AG08395 (cell line): ENCODE measurements at regions not wholly inside any gene's neighbourhood (a gene's known extent, or its start where the extent isn't known, plus 50 kb on each side); places are given as distances from the start of the nearest gene placed in this dataset.
"Not testable (repeated sequence)": the region's sequence is repeated elsewhere in the genome, so short reads cannot be mapped to it uniquely, and the experiment has no call there.

Source experiments
- DNase-seq: peaks from one replicate; pipeline ENCODE4 v3.0.0; 2012; ENCODE audit warnings: mixed read lengths, low spot score

DNA sequence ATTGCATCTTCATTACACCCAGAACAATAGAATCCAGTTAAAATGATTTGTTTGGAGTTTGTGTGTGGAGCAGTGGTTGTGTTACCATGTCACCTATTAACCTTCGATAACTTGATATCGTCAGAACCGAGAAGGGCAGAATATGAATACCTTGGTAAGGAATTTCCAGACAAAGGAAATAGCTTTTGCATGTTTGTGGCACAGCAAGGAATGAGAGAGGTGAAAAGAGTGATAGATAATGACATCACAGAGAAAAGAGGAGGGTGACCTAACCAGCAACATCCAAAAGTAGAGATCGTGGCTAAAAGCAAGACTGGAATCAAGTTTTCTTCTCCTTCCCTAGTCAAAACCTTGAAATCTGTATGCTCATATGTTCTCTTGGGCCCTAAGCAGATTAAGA lies 244.6 kb upstream of the NEGR1 start:
- DNase-seq: no peak

DNA sequence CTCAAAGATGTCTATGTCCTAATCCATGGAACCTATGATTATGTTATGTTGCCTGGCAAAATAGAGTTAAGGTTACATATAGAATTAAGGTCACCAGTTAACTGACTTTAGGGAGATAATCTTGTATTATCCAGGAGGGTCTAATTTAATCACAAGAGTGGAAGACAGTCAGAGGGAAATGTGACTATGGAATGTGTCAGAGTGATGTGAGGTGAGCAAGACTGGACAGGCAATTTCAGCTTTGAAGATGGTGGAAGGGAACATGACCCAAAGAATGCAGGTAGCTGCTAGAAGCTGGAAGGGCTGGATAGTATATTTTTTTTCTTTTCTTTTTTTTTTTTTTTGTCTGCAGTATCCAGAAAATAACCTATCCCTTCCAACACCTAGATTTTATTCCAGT lies 241.7 kb upstream of the NEGR1 start:
- DNase-seq: no peak

DNA sequence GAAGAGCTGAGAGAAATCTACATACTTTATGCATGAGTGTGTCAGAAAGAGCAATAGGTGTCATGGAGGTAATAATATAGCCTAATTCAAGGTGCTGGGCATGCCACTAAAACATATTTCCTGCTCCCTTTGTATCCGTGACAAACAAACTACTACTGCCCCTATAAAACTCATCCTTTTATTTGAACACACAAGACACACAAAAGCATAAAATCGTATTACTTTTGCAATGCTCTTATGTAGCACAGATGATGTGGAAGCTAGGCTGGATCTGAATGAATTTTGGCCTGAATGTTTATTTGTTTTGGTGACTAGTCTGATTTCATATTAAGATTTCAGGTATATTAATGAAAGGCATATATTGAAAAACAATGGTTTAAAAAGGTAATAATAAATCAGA lies 239.3 kb upstream of the NEGR1 start:
- no peak for DNase-seq

DNA sequence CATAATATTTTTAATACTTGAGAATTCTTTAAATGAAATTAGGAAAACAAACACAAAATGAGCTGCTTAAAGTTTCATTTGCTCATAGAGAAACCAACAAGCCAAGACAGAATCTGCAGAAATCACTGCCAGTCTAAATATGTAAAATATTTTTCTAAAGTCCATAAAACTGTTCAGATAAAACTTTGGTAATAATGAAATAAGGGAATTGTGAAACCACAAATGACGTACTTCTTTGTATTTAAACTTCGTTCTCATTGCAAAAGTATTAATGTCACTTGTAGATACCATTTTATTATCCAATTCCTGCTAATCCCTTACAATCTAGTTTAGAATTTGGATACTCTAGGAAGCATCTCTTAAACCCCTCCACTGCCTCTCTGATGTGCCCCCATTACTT lies 234.5 kb upstream of the NEGR1 start:
- DNase-seq: no peak

DNA sequence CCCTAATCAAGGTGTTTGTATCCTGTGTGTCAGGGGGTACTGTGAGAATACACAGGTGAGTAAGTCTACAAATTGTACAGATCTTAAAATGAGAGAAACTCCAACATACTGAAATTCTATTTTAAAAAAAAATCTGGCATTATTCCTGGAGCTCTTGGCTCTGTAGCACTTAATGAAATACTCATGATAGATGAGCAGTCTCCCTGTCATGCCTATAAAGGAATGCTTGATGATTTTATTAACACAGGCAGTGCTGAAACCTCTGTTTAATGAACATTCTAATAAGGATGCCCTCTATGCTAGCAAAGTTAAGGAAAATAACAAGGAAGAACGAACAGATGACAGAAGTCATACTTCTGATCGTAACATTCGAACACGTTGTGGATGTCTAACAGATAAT lies 233.9 kb upstream of the NEGR1 start:
- DNase-seq: no peak

DNA sequence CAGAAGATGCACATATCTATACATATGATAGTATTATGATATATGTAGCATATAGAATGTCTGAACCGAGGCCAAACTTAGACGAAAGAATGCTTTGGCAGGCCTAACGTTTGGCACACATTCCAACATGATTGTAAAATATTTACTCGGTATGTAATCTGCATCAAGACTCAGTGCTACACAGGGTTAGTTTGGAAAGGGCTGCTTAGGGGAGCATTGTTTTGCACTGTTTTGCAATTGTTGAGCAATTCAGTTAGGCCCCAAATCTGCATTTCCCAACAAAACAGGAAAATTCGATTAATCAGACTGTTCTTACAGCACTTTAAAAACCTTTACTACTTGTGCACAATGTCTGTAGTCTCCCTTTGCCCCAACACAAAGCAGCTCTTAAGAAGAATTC lies 216.0 kb upstream of the NEGR1 start:
- no peak for DNase-seq

DNA sequence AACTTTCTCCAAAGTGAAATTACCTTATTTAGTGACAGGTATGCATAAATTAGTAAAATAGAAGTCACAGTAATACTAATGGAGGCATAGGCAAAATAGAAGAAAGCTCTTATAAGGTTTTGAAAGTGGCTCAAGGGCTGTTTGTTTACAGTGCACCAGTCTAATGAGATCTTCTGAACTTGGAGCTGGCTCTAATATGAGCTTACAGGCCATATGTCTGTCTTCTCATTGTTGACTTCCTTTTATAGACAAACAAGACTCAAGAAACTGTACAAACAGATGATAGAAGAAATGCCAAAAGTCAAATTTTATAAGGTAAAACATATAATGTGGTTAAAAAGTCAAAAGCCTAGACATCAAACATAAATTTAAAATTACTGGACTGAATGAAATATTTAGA lies 207.5 kb upstream of the NEGR1 start:
- DNase-seq: no peak

DNA sequence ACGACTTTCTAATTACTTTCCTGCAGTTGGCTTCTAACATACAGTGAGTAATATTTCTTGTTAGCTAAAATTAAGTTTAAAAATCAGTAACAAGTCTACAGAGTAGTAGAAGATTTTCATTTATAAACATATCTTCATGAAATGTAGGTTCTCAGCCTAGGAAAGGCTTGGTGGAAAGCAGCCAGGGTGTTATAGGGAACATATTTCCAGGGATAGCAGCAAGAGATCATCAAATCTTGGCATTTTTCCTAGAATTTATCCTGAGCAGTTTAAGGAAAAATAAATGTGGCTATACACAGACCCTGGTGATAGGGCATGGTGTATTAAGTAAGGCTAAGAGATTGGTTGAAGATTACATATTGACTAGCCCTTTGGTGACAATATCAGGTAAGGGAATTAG lies 203.5 kb upstream of the NEGR1 start:
- peak; percentile 2 for DNase-seq

DNA sequence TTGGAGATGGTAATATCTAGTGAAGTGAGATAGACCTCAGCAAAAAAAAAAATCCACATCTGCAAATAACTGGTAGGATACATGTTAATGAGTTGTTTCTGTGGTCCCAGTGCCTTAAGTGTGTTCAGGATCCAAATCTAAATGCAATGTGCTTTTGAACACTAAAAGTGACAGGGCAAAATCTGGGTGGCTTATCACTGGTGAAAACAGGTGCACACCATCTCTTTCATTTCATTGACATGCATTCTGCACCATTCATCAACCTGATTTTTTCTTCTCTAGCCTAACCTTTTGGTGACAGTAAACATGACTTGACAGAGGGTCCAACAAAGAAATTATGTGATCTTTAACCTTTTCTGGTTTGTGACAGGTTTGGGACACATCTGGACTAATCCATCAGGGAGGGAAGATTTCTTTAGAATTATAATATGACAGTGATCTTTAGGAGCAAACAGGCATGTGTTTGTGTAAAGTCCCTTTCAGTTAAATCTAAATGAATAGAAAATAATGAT lies 201.6 kb upstream of the NEGR1 start:
- DNase-seq: no peak

DNA sequence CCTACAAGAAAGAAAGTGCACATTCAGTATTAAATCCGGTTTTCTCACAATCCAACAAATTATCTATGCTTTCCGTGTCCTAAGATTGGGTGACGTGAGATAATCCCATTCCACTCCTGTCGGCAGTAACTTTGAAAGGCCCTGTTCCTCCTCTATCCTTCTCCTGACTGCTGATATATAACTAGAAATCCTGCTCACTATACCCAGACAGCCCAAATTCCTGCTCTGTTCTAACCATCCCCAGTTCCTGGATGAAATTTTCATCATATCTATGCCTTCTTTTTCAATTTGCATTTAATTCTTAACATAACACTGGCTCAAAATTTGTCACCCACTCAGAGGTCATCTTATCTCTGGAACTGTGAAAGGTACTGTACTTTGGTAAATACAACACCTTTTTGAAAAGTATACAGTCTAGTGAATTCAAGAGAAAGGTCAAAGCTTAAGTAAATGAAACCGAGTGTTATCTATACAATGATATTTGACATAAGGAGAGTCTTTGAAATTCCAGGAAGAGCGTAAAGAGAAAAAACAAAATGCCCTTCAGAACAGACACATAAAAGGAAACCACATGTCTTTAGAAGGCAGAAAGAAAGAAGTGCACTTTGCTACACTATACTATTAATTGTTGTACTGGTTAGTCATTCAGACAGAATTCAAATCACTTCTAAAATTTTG lies 200.5 kb upstream of the NEGR1 start:
- no peak for DNase-seq

DNA sequence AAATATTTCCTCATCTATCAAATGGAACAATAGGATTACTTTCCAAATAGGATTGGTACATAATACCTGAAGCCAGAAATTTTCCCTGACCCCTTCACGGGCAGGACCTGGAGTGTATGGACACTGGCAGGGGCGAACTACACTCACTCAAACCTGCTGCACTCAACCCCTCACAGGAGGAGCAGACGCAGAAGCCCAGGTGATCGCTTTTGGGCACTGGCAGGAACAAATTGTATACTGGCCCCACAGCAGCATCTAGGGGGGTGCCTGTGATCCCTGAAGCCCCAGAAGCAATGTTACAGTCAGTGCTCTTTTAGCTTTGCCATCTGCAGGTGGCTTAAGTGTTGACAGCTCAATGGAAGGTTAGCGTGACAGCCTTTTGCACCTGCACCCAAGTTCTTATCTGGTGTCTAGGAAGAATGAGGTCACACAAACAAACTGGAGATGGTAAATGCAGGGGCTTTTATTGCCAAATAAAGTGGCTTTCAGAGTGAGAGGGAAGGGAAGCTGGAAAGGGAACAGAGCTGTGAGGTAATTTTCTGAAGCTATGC lies 199.2 kb upstream of the NEGR1 start:
- no peak for DNase-seq

DNA sequence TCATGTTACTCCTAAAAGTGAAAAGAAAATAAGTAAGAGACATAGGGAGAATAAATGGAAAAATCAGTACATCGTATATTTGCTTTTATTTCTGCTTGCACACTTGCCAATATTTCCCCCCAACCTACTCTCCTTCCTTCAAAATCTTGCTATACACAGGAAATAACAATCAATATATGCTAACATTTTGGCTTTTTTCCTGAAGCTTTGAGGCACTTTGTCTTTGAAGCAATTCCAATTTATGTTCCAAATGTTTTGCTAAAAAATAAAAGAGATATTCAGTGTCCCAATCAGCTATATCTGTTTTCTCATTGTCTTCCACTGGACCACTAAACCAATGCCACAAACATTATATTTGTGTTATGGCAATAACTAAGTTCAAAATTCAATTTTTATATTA lies 184.0 kb upstream of the NEGR1 start:
- DNase-seq: no peak

DNA sequence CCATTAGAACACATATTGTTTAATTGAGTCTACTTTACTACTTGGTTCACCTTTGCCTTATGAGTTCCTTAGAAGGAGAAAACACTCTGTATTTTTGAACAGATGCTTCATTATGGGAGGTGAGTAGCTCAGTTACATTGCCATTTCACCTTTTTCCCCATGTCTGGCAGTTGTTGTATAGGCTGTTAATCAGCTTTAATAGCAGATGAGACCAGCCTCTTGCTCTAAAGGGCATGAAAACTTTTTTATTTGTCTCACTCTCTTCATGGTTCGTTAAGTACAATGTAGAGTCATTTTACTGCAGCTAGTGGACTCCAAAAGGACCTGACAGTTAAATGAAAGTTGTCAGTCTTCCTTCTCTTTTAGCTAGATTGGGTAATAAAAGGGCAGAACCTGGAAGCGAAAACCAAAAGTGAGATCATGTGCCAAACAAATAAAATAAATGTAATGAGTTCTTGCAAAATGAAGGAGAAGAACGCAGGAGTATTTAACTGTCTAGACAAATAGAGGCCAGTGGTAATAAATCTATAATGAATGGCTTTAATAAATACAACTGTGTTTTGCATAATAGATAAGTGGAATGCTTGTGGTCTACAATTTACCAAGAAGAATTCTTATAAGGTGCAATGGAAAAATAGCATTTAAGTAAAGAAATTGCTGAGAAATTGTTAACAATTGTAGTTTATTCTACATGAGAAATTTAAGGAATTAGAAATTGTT lies 180.0 kb upstream of the NEGR1 start:
- DNase-seq: no peak

DNA sequence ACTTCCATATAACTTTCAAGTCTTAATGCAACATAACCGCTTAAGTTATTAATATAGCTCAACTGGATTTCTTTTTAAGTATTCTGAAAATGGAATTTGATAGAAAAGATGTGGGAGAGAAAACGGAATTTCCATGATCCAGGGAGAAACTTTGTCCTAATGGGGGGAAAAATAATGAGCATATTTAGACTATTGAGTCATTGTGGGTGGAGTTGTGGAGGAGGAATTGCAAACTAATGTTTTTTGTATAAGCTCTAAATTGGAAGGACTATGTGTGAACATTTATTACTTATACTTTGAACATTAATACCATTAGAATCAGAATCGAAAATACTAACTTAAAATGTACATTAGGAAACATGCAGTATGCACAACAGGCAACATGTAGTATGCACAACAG lies 159.9 kb upstream of the NEGR1 start:
- DNase-seq: no peak

DNA sequence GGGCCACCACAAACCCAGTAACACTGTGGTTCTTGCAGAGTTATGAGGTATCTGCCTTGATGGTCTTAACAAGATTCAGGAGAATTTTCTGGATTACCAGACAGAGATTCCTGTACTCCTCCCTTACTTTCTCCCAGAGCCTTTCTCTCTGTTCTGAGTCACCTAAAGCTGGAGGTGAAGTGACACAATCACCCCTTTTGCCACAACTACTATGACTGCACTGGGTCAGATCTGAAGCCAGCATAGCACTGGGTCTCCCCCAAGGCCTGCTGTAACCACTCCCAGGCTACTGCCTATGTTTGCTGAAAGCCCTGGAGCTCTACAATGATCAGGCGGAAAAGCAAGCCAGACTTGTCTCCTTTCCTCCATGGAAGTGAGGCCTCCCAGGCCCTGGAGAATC lies 156.7 kb upstream of the NEGR1 start:
- DNase-seq: no peak

DNA sequence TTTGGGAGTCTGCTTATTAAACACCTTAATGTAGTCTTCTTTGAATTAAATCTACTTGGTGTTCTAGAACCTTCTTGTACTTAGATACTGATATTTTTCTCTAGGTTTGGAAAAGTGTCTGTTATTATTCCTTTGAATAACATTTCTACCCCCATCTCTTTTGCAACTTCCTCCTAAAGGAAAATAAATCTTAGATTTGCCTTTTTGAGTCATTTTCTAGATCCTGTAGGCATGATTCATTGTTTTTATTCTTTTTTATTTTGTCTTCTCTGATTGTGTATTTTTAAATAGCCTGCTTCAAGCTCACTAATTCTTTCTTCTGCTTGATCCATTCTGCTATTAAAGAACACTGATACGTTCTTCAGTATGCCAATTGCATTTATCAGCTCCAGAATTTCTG lies 155.9 kb upstream of the NEGR1 start:
- DNase-seq: no peak

DNA sequence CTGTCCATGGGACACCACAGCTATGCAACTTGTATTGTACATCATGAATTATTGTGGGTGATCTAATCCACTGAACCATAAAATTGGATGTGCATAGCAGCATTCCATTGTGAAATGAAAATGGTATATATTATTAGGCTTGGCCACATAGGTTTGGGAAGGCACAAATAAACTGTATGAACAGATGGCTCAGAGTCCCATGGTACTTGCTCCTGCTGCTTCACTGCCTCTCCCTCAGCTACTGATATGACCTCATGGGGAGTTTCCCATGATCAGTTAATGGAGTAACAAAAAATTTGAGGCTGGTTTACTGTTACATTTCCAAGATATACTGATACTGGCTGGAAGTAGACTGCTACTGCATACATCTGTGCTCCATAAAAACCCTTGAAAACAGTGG lies 152.7 kb upstream of the NEGR1 start:
- DNase-seq: no peak

DNA sequence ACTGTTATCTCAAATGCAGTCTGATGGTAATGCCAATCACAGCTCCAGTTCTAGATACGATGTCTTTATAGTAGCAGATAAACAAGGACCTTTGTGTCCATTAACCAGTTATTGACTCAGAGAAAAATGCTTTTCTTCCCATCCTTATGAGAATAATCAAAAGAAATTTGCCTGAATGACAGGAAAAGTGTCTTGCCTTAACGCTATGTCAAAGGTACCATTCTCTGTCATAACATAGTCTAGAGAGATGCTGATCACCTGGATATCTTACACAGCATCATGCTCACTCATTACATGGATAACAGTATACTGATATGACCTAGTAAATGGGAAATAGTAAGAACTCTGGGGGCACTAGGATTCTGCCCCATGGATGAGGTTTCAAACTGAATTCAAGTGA lies 151.7 kb upstream of the NEGR1 start:
- no peak for DNase-seq

DNA sequence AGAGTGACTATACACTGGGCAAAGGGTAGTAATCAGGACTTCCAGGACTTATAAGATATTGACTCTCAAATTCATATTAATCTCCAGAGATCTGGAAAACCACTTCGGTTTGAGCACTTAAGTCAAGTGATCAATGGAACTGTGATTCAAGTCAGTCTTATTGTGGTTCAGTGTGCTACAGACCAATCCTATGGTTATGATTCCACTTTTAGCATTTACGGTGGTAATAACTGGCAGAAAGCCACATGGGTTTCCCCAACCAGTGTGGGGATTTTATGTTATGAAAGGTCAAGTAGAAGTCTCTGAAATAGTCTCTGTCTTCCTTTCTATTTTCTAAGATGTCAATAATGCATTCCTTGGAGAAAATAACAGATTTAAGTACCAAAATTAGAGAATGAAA lies 151.3 kb upstream of the NEGR1 start:
- no peak for DNase-seq

DNA sequence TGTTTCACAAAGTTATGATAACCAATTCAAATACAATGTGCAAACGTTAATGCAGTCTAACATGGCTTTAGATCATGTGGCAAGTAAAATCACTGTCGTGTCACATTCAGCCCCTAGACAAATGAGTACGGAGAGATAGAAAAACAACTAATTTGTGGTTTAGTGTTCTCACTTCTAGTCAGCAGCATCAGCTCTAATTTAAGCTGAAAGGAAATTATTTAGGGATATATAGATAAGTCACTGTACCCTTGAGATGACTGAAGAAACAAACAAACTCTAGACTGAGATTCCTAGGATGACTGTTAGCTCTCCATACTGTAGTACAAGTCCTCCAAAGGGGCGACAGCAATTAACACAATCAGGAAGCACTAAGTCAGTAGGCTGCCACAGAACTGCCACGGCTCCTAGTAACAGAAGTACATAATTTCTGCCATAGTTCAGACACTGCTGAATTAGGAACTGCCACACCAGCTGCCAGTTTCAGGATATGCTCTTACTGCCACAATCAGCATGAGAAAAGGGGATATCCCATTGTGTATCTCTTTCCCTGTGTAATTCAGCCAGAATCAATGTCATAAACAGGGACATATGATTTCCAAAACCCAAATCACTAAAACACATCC lies 150.4 kb upstream of the NEGR1 start:
- no peak for DNase-seq

DNA sequence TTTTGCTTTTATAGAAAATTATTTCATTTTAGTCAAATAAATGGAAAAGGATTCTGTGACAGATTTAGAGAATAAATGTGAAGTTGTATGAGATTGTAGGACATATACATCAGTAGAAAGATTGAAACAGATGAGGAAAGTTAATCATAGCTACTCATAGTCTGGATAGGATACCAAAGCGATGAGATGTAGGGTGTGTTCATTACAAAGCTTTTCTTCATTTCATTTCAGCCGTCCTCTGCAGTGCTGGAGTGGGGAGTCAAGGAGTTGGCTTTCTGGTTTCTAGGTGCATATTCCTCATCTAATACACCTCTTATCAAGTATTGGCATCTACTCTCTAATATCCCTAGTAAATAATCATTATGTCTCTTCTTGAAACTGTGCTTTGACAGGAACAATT lies 149.5 kb upstream of the NEGR1 start:
- DNase-seq: no peak

DNA sequence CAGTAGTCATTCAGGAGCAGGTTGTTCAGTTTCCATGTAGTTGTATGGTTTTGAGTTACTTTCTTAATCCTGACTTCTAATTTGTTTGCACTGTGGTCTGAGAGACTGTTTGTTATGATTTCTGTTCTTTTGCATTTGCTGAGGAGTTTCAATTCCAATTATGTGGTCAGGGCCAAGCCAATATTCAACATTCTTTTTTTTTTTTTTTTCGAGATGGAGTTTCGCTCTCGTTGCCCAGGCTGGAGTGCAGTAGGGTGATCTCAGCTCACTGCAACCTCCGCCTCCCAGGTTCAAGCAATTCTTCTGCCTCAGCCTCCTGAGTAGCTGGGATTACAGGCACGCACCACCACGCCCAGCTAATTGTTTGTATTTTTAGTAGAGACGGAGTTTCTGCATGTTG lies 145.9 kb upstream of the NEGR1 start:
- not testable (repeated sequence) for DNase-seq

DNA sequence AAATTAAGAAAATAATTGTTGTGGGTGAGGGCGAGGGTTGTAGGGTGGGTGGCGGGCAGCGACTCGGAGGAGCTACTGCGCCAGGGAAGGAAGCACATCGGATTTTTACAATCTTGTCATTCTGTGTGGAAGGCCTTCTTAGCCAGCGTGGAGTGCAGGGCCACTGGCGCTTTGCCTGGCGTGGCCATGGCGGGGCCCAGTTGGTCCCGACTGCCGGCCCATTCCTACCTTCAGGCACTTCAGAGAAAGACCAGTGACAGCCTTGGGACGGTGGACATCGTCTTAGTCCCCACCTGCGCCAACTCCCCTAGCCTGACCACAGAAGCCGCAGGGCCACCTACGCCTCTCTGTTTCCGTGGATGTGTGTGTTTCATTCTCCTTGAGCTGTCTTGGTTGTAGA lies 136.9 kb upstream of the NEGR1 start:
- DNase-seq: no peak
